22Rv1 (cell line): ENCODE measurements at regions not wholly inside any gene's neighbourhood (a gene's known extent, or its start where the extent isn't known, plus 50 kb on each side); places are given as distances from the start of the nearest gene placed in this dataset.

Source experiments
- ZFX ChIP-seq: fragments of 450-650 bp; IDR thresholded peaks from 2 replicates; pipeline ENCODE4 v1.6.1; 2017; ENCODE audit warnings: antibody characterized with exemption, borderline replicate concordance
- TF ChIP-seq, protein P1 (sequence below): fragments of 450-650 bp; IDR thresholded peaks from 2 replicates; pipeline ENCODE4 v1.5.1; 2017; ENCODE audit warnings: mild to moderate bottlenecking

DNA sequence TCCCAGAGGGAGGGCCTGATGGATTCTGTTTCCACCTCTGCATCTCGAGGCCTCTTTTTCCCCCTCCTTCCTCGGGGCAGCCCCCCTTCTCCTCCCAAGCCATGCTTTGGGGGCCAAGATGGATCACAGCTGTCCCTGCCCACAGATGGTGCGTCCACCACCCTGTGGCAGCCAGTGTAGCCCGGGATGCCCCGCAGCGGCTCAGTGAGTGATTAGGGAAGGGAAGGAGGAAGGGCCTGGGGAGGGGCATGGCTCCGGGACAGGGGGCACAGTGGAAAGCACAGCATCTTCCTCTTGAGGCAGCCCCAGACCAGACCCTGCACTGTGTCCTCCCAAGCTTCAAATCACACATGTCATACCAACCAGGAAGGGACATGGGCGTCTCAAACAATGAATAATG, 622.4 kb downstream of the MATN1 start:
- TF ChIP-seq, protein P1, sequence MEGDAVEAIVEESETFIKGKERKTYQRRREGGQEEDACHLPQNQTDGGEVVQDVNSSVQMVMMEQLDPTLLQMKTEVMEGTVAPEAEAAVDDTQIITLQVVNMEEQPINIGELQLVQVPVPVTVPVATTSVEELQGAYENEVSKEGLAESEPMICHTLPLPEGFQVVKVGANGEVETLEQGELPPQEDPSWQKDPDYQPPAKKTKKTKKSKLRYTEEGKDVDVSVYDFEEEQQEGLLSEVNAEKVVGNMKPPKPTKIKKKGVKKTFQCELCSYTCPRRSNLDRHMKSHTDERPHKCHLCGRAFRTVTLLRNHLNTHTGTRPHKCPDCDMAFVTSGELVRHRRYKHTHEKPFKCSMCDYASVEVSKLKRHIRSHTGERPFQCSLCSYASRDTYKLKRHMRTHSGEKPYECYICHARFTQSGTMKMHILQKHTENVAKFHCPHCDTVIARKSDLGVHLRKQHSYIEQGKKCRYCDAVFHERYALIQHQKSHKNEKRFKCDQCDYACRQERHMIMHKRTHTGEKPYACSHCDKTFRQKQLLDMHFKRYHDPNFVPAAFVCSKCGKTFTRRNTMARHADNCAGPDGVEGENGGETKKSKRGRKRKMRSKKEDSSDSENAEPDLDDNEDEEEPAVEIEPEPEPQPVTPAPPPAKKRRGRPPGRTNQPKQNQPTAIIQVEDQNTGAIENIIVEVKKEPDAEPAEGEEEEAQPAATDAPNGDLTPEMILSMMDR: no peak
- no peak for TF ChIP-seq ZFX
